ENCODE measurements at regions not wholly inside any gene's neighbourhood (a gene's known extent, or its start where the extent isn't known, plus 50 kb on each side); places are given as distances from the start of the nearest gene placed in this dataset.

DNA sequence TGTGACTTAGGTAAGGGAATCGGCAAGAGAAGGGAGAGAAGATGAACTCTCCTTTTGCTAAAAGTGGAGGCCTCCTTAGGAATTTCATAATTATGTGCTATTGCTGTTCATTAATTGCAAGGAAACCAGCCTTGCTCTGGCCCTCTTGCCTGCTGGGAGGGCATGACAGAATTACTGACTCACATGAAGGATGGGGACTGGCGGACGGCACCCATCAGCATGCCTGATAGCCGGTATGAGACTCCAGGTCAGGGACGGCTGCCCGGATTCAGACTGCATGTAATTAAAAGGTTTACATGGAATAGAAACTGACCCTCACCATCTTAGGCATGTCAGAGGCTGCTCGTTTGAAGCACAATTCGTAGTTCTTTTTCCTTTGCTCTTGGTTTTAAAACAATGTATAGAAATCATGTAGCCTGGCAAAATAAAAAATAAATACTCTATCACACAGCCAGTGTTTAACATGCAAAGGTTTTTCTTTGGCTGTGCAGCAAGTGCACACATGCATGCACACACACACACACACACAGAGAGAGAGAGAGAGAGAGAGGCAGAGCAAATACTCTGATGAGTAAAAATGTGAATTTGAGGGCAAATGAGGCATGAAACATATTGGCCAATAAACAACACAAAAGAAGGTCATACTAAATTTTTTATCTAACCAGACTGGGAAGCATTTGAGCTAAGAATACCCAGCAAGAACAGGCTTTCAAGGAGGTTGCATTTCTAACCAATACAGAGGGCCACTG lies 82.7 kb downstream of the FOXB1 start:
- H3K36me3 ChIP-seq (ENCODE audit: control insufficient read depth, insufficient read depth, low read length): no peaks in the 10 kb centered on the region
- no peak overlapping the region for H3K27ac ChIP-seq (ENCODE audit: low read depth, low read length)
- 93 to 94% methylated on average over 7 to 8 of the region's 8 CpGs for WGBS, 2 experiments (ENCODE audit: insufficient coverage in 1 of 2, insufficient read length in 1 of 2)
- H3K4me1 ChIP-seq (ENCODE audit: control insufficient read depth, insufficient read depth, low read length): no peaks in the 10 kb centered on the region
- no peak overlapping the region for H3K4me3 ChIP-seq (ENCODE audit: low read length)
- DNase-seq: no peak
- H3K36me3 Mint-ChIP-seq (ENCODE audit: low read depth): no peaks in the 10 kb centered on the region
- no peaks in the 10 kb centered on the region for H3K9me3 ChIP-seq (ENCODE audit: control insufficient read depth, low read length)
- no peak overlapping the region for H3K4me3 Mint-ChIP-seq
- H3K27me3 ChIP-seq (ENCODE audit: control insufficient read depth, insufficient read depth, low read length, poor library complexity, severe bottlenecking): peaks cover 5% of the 10 kb centered on the region
- TF ChIP-seq, protein P1, sequence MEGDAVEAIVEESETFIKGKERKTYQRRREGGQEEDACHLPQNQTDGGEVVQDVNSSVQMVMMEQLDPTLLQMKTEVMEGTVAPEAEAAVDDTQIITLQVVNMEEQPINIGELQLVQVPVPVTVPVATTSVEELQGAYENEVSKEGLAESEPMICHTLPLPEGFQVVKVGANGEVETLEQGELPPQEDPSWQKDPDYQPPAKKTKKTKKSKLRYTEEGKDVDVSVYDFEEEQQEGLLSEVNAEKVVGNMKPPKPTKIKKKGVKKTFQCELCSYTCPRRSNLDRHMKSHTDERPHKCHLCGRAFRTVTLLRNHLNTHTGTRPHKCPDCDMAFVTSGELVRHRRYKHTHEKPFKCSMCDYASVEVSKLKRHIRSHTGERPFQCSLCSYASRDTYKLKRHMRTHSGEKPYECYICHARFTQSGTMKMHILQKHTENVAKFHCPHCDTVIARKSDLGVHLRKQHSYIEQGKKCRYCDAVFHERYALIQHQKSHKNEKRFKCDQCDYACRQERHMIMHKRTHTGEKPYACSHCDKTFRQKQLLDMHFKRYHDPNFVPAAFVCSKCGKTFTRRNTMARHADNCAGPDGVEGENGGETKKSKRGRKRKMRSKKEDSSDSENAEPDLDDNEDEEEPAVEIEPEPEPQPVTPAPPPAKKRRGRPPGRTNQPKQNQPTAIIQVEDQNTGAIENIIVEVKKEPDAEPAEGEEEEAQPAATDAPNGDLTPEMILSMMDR (conservative IDR thresholded peaks at IDR 0.05): no peak
- H3K27me3 Mint-ChIP-seq (ENCODE audit: insufficient read depth): peaks cover 26% of the 10 kb centered on the region
- H3K27ac Mint-ChIP-seq: no peak overlapping the region
- H3K9ac ChIP-seq (ENCODE audit: extremely low read depth, low read length, poor library complexity, severe bottlenecking): no peak overlapping the region
- H3K4me1 Mint-ChIP-seq: no peaks in the 10 kb centered on the region
- no peaks in the 10 kb centered on the region for H3K9me3 Mint-ChIP-seq

- H3K9me3 ChIP-seq (ENCODE audit: control insufficient read depth, low read length): no peaks in the 10 kb centered on the region
- H3K27me3 Mint-ChIP-seq (ENCODE audit: insufficient read depth): peaks cover 25% of the 10 kb centered on the region
- no peaks in the 10 kb centered on the region for H3K4me1 Mint-ChIP-seq
- H3K4me1 ChIP-seq (ENCODE audit: control insufficient read depth, insufficient read depth, low read length): no peaks in the 10 kb centered on the region
- TF ChIP-seq, protein P1 (conservative IDR thresholded peaks at IDR 0.05): no peak
- H3K4me3 ChIP-seq (ENCODE audit: low read length): no peak overlapping the region
- no peaks in the 10 kb centered on the region for H3K36me3 Mint-ChIP-seq (ENCODE audit: low read depth)
- no peaks in the 10 kb centered on the region for H3K36me3 ChIP-seq (ENCODE audit: control insufficient read depth, insufficient read depth, low read length)
- DNase-seq: no peak
- H3K27ac ChIP-seq (ENCODE audit: low read depth, low read length): no peak overlapping the region
- H3K27me3 ChIP-seq (ENCODE audit: control insufficient read depth, insufficient read depth, low read length, poor library complexity, severe bottlenecking): peaks cover 5% of the 10 kb centered on the region
- no peak overlapping the region for H3K9ac ChIP-seq (ENCODE audit: extremely low read depth, low read length, poor library complexity, severe bottlenecking)
- H3K9me3 Mint-ChIP-seq: no peaks in the 10 kb centered on the region
- no peak overlapping the region for H3K27ac Mint-ChIP-seq
- H3K4me3 Mint-ChIP-seq: no peak overlapping the region
These were observed 83.5 kb downstream of the FOXB1 start for GRCh38 chr15:60087561-60087960.

DNA sequence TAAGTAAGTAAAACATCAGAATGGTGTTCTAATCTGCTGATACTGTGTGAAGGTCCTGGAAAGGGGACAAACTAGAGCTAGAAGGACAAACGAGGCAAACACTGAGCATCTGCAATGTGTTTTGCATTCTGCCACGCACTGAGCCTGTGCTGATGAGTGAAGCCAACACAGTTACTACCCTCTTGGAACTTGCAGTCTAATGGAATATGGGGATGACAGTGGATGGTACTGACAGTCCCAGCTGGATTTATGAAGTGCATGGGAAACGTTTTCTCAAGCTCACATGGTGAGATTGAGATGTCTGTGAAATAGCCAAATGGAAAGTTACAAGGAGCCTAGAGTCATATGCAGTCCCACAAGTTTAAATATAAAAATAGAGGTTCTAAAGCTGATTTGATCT lies 86.6 kb downstream of the FOXB1 start:
- H3K27me3 ChIP-seq (ENCODE audit: control insufficient read depth, insufficient read depth, low read length, poor library complexity, severe bottlenecking): peaks cover 5% of the 10 kb centered on the region
- H3K4me1 Mint-ChIP-seq: no peaks in the 10 kb centered on the region
- no peak for DNase-seq
- no peaks in the 10 kb centered on the region for H3K36me3 ChIP-seq (ENCODE audit: control insufficient read depth, insufficient read depth, low read length)
- no peak overlapping the region for H3K4me3 Mint-ChIP-seq
- no peaks in the 10 kb centered on the region for H3K36me3 Mint-ChIP-seq (ENCODE audit: low read depth)
- no peak overlapping the region for H3K27ac Mint-ChIP-seq
- TF ChIP-seq, protein P1 (conservative IDR thresholded peaks at IDR 0.05): no peak
- no peak overlapping the region for H3K9ac ChIP-seq (ENCODE audit: extremely low read depth, low read length, poor library complexity, severe bottlenecking)
- no peak overlapping the region for H3K4me3 ChIP-seq (ENCODE audit: low read length)
- no peaks in the 10 kb centered on the region for H3K9me3 ChIP-seq (ENCODE audit: control insufficient read depth, low read length)
- H3K4me1 ChIP-seq (ENCODE audit: control insufficient read depth, insufficient read depth, low read length): no peaks in the 10 kb centered on the region
- no peaks in the 10 kb centered on the region for H3K9me3 Mint-ChIP-seq
- 75 to 84% methylated on average over 3 of the region's 3 CpGs for WGBS, 2 experiments (ENCODE audit: insufficient coverage in 1 of 2, insufficient read length in 1 of 2)
- H3K27ac ChIP-seq (ENCODE audit: low read depth, low read length): no peak overlapping the region
- H3K27me3 Mint-ChIP-seq (ENCODE audit: insufficient read depth): peaks cover 32% of the 10 kb centered on the region
